Stimulated activated CD4-positive, alpha-beta T cell treated with anti-CD3 and anti-CD28 coated beads, Interleukin-15, amount 100 ng/mL, for 48 hours (primary cell): ENCODE measurements at regions not wholly inside any gene's neighbourhood (a gene's known extent, or its start where the extent isn't known, plus 50 kb on each side); places are given as distances from the start of the nearest gene placed in this dataset.
"Not testable (repeated sequence)": the region's sequence is repeated elsewhere in the genome, so short reads cannot be mapped to it uniquely, and the experiment has no call there.

ENCODE experiments used
- DNase-seq, 2 donors: peaks; one replicate each; pipeline ENCODE4 v3.0.0-alpha.2; 2020; ENCODE audit warnings: low read depth in 2 of 2

GRCh38 chr2:239661334-239662312 lies 260.8 kb upstream of the HDAC4 start:
- no peak for DNase-seq

GRCh38 chr2:239660390-239661230 lies 259.8 kb upstream of the HDAC4 start:
- DNase-seq = no peak

GRCh38 chr2:239657992-239658391 lies 257.2 kb upstream of the HDAC4 start:
- DNase-seq = no peak

- no peak for DNase-seq
Measured at GRCh38 chr2:239657236-239657635, 256.4 kb upstream of the HDAC4 start.

GRCh38 chr2:239654266-239654665 lies 253.4 kb upstream of the HDAC4 start:
- no peak for DNase-seq

GRCh38 chr2:239651859-239652258 lies 251.0 kb upstream of the HDAC4 start:
- DNase-seq = no peak

GRCh38 chr2:239650674-239651073 lies 249.9 kb upstream of the HDAC4 start:
- DNase-seq = no peak

- no peak for DNase-seq
Measured at GRCh38 chr2:239649309-239649708, 248.5 kb upstream of the HDAC4 start.

GRCh38 chr2:239648607-239649006 lies 247.8 kb upstream of the HDAC4 start:
- DNase-seq = no peak

- DNase-seq = no peak
Measured at GRCh38 chr2:239647052-239647819, 246.4 kb upstream of the HDAC4 start.

- no peak for DNase-seq
Measured at GRCh38 chr2:239646184-239646583, 245.4 kb upstream of the HDAC4 start.

GRCh38 chr2:239644594-239644993 lies 243.8 kb upstream of the HDAC4 start:
- not testable (repeated sequence) for DNase-seq

GRCh38 chr2:239644011-239644410 lies 243.2 kb upstream of the HDAC4 start:
- no peak for DNase-seq

- DNase-seq = no peak
Measured at GRCh38 chr2:239642406-239643004, 241.7 kb upstream of the HDAC4 start.

- DNase-seq = not testable (repeated sequence)
Measured at GRCh38 chr2:239641904-239642303, 241.1 kb upstream of the HDAC4 start.

GRCh38 chr2:239640676-239641578 lies 240.1 kb upstream of the HDAC4 start:
- DNase-seq = no peak

- no peak for DNase-seq
Measured at GRCh38 chr2:239640210-239640609, 239.4 kb upstream of the HDAC4 start.

- DNase-seq = no peak
Measured at GRCh38 chr2:239639421-239640185, 238.8 kb upstream of the HDAC4 start.

- no peak for DNase-seq
Measured at GRCh38 chr2:239638376-239638775, 237.6 kb upstream of the HDAC4 start.

- no peak for DNase-seq
Measured at GRCh38 chr2:239636808-239637207, 236.0 kb upstream of the HDAC4 start.
